KOPT-K1 (cell line): ENCODE measurements at regions not wholly inside any gene's neighbourhood (a gene's known extent, or its start where the extent isn't known, plus 50 kb on each side); places are given as distances from the start of the nearest gene placed in this dataset.

Experiments
- H3K27ac ChIP-seq: fragments of 200-600 bp; sonication (generic); 2 replicates; pipeline ENCODE4 v1.5.1; 2016; ENCODE audit warnings: antibody characterized with exemption, mild to moderate bottlenecking, low read depth, low read length; ENCODE audit not compliant: poor library complexity, severe bottlenecking
- H3K36me3 ChIP-seq: fragments of 200-600 bp; sonication (generic); 2 replicates; pipeline ENCODE4 v1.5.1; 2017; ENCODE audit warnings: antibody characterized with exemption, mild to moderate bottlenecking, low read length, moderate library complexity; ENCODE audit not compliant: insufficient read depth
- H3K9me3 ChIP-seq: fragments of 200-600 bp; sonication (generic); 2 replicates; pipeline ENCODE4 v1.5.1; 2017; ENCODE audit warnings: antibody characterized with exemption, low read length, mild to moderate bottlenecking; ENCODE audit not compliant: insufficient read depth, poor library complexity, severe bottlenecking

DNA sequence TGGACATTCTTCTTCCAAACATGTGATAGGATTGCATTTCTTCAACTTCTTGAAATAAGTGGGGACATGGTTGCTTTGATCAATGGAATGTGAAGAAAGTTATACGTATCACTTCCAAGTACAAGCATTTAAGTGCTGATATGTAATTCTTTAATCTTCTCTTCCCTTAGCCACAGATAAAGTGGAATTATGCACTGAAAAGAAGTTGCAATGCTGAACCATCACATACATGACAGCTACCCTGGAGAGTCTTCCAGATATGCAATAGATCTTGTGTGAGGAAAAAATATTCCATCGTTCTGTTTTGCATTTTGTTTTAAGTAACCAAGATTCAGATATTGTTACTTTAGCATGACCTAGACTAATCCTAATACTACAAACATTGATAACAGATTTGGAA is 674.3 kb downstream of the NSUN3 start:
- Histone ChIP-seq H3K36me3 (no peaks in the 10 kb centered on the region), H3K27ac (no peak overlapping the region), H3K9me3 (no peaks in the 10 kb centered on the region)

DNA sequence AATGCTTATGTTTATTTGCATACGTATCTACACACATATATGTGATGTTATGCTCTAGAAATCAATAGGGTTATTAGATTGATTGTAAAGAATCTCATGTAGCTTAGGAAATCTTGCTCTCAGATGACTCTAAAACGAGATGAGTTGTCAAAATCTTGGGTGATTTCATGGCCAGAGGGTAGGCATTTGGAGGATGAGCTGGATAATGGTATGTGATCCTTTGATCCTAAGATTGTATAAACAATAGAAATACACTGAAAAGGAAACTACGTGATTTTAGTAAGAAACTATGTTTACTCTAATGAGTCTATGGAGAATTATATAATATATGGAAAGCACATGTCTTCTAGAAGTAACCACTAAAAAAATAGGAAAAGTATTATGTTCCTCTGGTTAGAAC is 676.6 kb downstream of the NSUN3 start:
- H3K9me3 ChIP-seq = no peaks in the 10 kb centered on the region
- no peaks in the 10 kb centered on the region for H3K36me3 ChIP-seq
- no peak overlapping the region for H3K27ac ChIP-seq

DNA sequence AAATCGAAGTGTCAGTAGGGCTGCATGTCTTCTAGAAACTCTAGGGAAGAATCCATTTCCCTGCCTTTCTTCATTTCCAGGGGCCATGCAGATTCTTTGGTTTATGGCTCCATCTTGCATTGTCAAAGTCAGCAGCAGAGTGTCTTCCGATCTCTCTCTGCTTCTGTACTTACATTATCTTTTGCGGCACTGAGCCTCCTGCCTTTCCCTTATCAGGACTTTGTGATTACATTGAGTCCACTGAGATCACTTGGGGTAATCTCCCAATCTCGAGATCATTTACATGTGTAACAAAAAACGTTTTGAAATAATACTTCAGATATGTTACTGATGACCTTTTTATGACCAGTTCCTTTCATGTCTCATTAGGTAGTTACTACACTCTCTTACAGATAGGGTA is 695.9 kb downstream of the NSUN3 start:
- Histone ChIP-seq H3K27ac (no peak overlapping the region), H3K36me3 (no peaks in the 10 kb centered on the region), H3K9me3 (no peaks in the 10 kb centered on the region)

GRCh38 chr3:94772402-94772801 is 709.5 kb downstream of the NSUN3 start:
- Histone ChIP-seq H3K27ac (no peak overlapping the region), H3K9me3 (no peaks in the 10 kb centered on the region), H3K36me3 (no peaks in the 10 kb centered on the region)

- H3K36me3 ChIP-seq = no peaks in the 10 kb centered on the region
- no peaks in the 10 kb centered on the region for H3K9me3 ChIP-seq
- no peak overlapping the region for H3K27ac ChIP-seq
Measured at GRCh38 chr3:94775746-94776145, 712.9 kb downstream of the NSUN3 start.

GRCh38 chr3:94776401-94776915 is 713.6 kb downstream of the NSUN3 start:
- Histone ChIP-seq H3K36me3 (no peaks in the 10 kb centered on the region), H3K9me3 (no peaks in the 10 kb centered on the region), H3K27ac (no peak overlapping the region)

DNA sequence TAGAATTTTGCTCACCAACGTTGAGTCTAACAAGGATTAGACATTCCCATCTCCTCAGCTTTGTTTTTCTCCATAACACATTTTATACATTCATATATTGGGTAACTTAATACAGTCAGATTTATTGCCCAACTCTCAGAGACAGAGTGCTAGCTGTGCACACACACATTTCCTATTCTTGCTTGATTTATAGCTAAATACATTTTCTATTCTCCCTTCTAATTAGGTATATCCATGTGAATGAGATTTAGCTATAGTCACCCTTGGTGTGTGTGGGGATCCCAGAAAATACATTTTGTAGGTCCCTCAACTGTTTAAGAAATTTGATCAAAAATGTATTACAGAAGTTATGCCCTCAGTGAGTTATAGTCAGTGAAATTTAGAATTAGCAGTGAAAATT is 715.4 kb downstream of the NSUN3 start:
- Histone ChIP-seq H3K9me3 (no peaks in the 10 kb centered on the region), H3K36me3 (no peaks in the 10 kb centered on the region), H3K27ac (no peak overlapping the region)

DNA sequence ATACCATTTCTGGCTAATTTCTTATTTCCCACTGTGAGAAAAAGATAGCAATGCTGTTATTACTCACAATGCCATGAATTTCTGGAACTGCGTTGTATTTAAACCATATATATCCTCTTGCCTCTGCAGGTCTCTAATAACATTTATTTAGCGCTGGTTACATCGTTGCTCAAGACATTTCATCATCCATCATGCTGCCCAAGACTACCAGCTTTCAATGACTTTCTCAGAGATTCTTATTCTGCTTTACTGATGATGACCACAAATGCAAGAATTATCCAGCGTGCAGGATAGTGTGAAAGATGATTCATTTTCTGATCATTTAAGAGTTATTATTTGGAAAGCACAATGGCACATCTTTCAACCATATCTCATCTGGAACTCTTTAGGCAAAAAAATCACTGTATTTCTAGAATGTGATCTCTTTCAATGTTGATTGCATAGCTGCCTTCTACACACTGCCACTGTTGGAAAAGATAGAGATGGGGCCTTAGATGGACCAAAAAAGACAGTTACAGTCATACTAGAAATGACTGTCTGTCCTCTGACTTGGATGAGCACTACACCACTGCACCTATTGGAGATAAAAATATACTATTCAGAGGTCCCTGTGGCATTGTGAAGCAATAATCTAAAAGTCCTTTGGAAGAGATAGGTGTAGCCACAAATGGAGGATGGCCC is 716.1 kb downstream of the NSUN3 start:
- Histone ChIP-seq H3K36me3 (no peaks in the 10 kb centered on the region), H3K9me3 (no peaks in the 10 kb centered on the region), H3K27ac (no peak overlapping the region)

GRCh38 chr3:94779699-94780098 is 716.8 kb downstream of the NSUN3 start:
- H3K36me3 ChIP-seq = no peaks in the 10 kb centered on the region
- no peaks in the 10 kb centered on the region for H3K9me3 ChIP-seq
- no peak overlapping the region for H3K27ac ChIP-seq

GRCh38 chr3:94784274-94784673 is 721.4 kb downstream of the NSUN3 start:
- Histone ChIP-seq H3K36me3 (no peaks in the 10 kb centered on the region), H3K27ac (no peak overlapping the region), H3K9me3 (no peaks in the 10 kb centered on the region)

GRCh38 chr3:94787066-94787465 is 724.2 kb downstream of the NSUN3 start:
- Histone ChIP-seq H3K36me3 (no peaks in the 10 kb centered on the region), H3K9me3 (no peaks in the 10 kb centered on the region), H3K27ac (no peak overlapping the region)

- H3K27ac ChIP-seq = no peak overlapping the region
- H3K9me3 ChIP-seq = no peaks in the 10 kb centered on the region
- no peaks in the 10 kb centered on the region for H3K36me3 ChIP-seq
Measured at GRCh38 chr3:94787734-94788270, 724.9 kb downstream of the NSUN3 start.

DNA sequence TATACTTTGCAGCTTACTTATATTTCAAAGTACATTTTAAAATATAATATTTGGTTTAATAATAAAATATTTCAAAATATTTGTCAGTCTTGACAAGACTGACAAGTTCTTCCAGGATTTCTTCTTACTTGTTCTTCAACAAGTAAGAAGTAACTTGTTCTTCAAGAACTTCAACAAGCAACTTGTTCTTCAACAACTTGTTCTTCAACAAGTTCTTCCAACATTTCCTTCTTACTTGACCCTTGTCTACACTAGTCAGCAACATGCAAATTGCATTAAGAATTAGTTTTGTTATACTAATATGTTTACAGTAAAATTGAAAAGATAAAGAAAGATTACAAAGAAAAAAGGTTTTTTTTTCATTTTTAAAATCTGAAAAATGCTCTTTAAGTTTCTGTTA is 731.7 kb downstream of the NSUN3 start:
- no peaks in the 10 kb centered on the region for H3K36me3 ChIP-seq
- no peaks in the 10 kb centered on the region for H3K9me3 ChIP-seq

GRCh38 chr3:94799420-94800060 is 736.7 kb downstream of the NSUN3 start:
- Histone ChIP-seq H3K9me3 (no peaks in the 10 kb centered on the region), H3K27ac (no peak overlapping the region), H3K36me3 (no peaks in the 10 kb centered on the region)

More for the DNA sequence above, 731.7 kb downstream of the NSUN3 start:
- no peak overlapping the region for H3K27ac ChIP-seq

DNA sequence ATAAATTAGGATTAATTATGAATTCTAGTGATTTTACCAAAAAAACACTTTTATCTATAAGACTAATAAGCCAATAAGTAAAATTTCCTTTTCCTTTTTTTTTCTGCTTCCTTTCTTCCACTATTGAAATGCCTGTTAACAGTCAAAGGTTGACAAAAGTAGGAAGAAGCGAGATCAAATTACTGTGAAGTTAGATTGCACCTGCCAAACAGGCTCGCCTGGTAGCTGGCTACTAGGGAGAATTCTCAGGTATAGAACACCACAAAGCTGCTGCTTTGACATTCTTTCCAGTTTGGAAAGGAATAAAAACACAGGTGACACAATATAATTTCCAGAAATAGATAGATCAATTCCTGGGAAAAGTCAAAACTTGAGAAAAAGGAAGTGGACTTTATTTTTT is 749.0 kb downstream of the NSUN3 start:
- no peaks in the 10 kb centered on the region for H3K36me3 ChIP-seq
- no peak overlapping the region for H3K27ac ChIP-seq
- H3K9me3 ChIP-seq = no peaks in the 10 kb centered on the region

- H3K9me3 ChIP-seq = no peaks in the 10 kb centered on the region
- no peak overlapping the region for H3K27ac ChIP-seq
- H3K36me3 ChIP-seq = no peaks in the 10 kb centered on the region
Measured at GRCh38 chr3:94821241-94821640, 758.4 kb downstream of the NSUN3 start.
